IPS DF 6.9 (cell line): ENCODE measurements at regions not wholly inside any gene's neighbourhood (a gene's known extent, or its start where the extent isn't known, plus 50 kb on each side); places are given as distances from the start of the nearest gene placed in this dataset.

Experiments used
- DNase-seq: peaks from one replicate; pipeline ENCODE4 v3.0.0-alpha.2; 2013; ENCODE audit warnings: low read depth, low spot score
- H3K27ac ChIP-seq: one replicate; pipeline ENCODE4 v1.5.1; 2013; ENCODE audit warnings: low read length, control low read depth
- H3K27me3 ChIP-seq: 2 replicates; pipeline ENCODE4 v1.6.1; 2013; ENCODE audit warnings: mild to moderate bottlenecking, low read length; ENCODE audit not compliant: control insufficient read depth, insufficient read depth
- H3K36me3 ChIP-seq: 2 replicates; pipeline ENCODE4 v1.6.1; 2013; ENCODE audit warnings: low read length; ENCODE audit not compliant: control insufficient read depth, insufficient read depth
- H3K4me1 ChIP-seq: 2 replicates; pipeline ENCODE4 v1.6.1; 2013; ENCODE audit warnings: low read length; ENCODE audit not compliant: control insufficient read depth, insufficient read depth
- H3K4me3 ChIP-seq: 2 replicates; pipeline ENCODE4 v1.5.1; 2013; ENCODE audit warnings: mild to moderate bottlenecking, low read length
- H3K9me3 ChIP-seq: 2 replicates; pipeline ENCODE4 v1.6.1; 2013; ENCODE audit warnings: low read length, inconsistent platforms; ENCODE audit not compliant: control insufficient read depth, insufficient read depth
- WGBS: extraction: QIAGEN DNeasy Blood & Tissue Kit; methylation state at CpG from one replicate; pipeline ENCODE4 v1.1.7; 2013; ENCODE audit warnings: mixed read lengths, missing lambda C conversion rate; ENCODE audit not compliant: insufficient read length, insufficient coverage; 5-methylcytosine and 5-hydroxymethylcytosine counted together

- no peaks in the 10 kb centered on the region for H3K4me1 ChIP-seq
- no peak overlapping the region for H3K4me3 ChIP-seq
- no peaks in the 10 kb centered on the region for H3K9me3 ChIP-seq
- no peak overlapping the region for H3K27ac ChIP-seq
- no CpG with 5 or more reads among the region's 3 CpGs for WGBS
- no peak for DNase-seq
- H3K36me3 ChIP-seq = no peaks in the 10 kb centered on the region
- H3K27me3 ChIP-seq = no peaks in the 10 kb centered on the region
Observed at GRCh38 chr13:44133626-44134025, 240.0 kb upstream of the SERP2 start.

GRCh38 chr13:44135566-44135965 lies 238.1 kb upstream of the SERP2 start:
- WGBS = no CpG with 5 or more reads among the region's 1 CpG
- Histone ChIP-seq H3K36me3 (no peaks in the 10 kb centered on the region), H3K27ac (no peak overlapping the region), H3K27me3 (no peaks in the 10 kb centered on the region), H3K4me3 (no peak overlapping the region), H3K9me3 (no peaks in the 10 kb centered on the region), H3K4me1 (peaks cover 2% of the 10 kb centered on the region)
- DNase-seq = no peak

GRCh38 chr13:44136696-44137268 lies 236.8 kb upstream of the SERP2 start:
- no CpG with 5 or more reads among the region's 5 CpGs for WGBS
- H3K4me1 ChIP-seq = peaks cover 2% of the 10 kb centered on the region

GRCh38 chr13:44137466-44137865 lies 236.2 kb upstream of the SERP2 start:
- Histone ChIP-seq H3K4me1 (peaks cover 2% of the 10 kb centered on the region), H3K36me3 (no peaks in the 10 kb centered on the region), H3K27ac (no peak overlapping the region), H3K27me3 (no peaks in the 10 kb centered on the region), H3K9me3 (no peaks in the 10 kb centered on the region), H3K4me3 (no peak overlapping the region)
- WGBS = no CpG with 5 or more reads among the region's 1 CpG
- DNase-seq = no peak

More at GRCh38 chr13:44136696-44137268, 236.8 kb upstream of the SERP2 start:
- Histone ChIP-seq H3K9me3 (no peaks in the 10 kb centered on the region), H3K27ac (no peak overlapping the region), H3K4me3 (no peak overlapping the region), H3K27me3 (no peaks in the 10 kb centered on the region), H3K36me3 (no peaks in the 10 kb centered on the region)
- DNase-seq = no peak

GRCh38 chr13:44140146-44140545 lies 233.5 kb upstream of the SERP2 start:
- DNase-seq = no peak
- no peaks in the 10 kb centered on the region for H3K36me3 ChIP-seq
- no CpG with 5 or more reads among the region's 7 CpGs for WGBS
- no peaks in the 10 kb centered on the region; the same call in 1 of the 2 replicates for H3K27me3 ChIP-seq
- no peak overlapping the region for H3K4me3 ChIP-seq
- no peaks in the 10 kb centered on the region for H3K9me3 ChIP-seq
- no peak overlapping the region for H3K27ac ChIP-seq
- H3K4me1 ChIP-seq = peaks cover 2% of the 10 kb centered on the region

- WGBS = no CpG with 5 or more reads among the region's 13 CpGs
- H3K9me3 ChIP-seq = no peaks in the 10 kb centered on the region
- H3K4me1 ChIP-seq = peaks cover 2% of the 10 kb centered on the region
- peak overlapping the region; percentile 39; the same call in 1 of the 2 replicates for H3K4me3 ChIP-seq
- H3K27me3 ChIP-seq = no peaks in the 10 kb centered on the region; the same call in 1 of the 2 replicates
- no peaks in the 10 kb centered on the region for H3K36me3 ChIP-seq
- no peak for DNase-seq
- H3K27ac ChIP-seq = no peak overlapping the region
Observed at GRCh38 chr13:44140888-44141724, 232.5 kb upstream of the SERP2 start.

- H3K4me1 ChIP-seq = peaks cover 2% of the 10 kb centered on the region
- DNase-seq = peak; percentile 54
- H3K27me3 ChIP-seq = no peaks in the 10 kb centered on the region; the same call in 1 of the 2 replicates
- H3K4me3 ChIP-seq = peak overlapping the region; percentile 81; the same call in 1 of the 2 replicates
- H3K36me3 ChIP-seq = no peaks in the 10 kb centered on the region
- no peak overlapping the region for H3K27ac ChIP-seq
- no CpG with 5 or more reads among the region's 84 CpGs for WGBS
- H3K9me3 ChIP-seq = no peaks in the 10 kb centered on the region
Observed at GRCh38 chr13:44141725-44142539, 231.7 kb upstream of the SERP2 start.

- no peak overlapping the region for H3K27ac ChIP-seq
- DNase-seq = no peak
- H3K4me3 ChIP-seq = peak overlapping the region; percentile 81; the same call in 1 of the 2 replicates
- peaks cover 2% of the 10 kb centered on the region for H3K4me1 ChIP-seq
- no peaks in the 10 kb centered on the region for H3K36me3 ChIP-seq
- WGBS = no CpG with 5 or more reads among the region's 7 CpGs
- H3K27me3 ChIP-seq = no peaks in the 10 kb centered on the region; the same call in 1 of the 2 replicates
- H3K9me3 ChIP-seq = no peaks in the 10 kb centered on the region
Observed at GRCh38 chr13:44142540-44142867, 231.1 kb upstream of the SERP2 start.

GRCh38 chr13:44142941-44143665 lies 230.5 kb upstream of the SERP2 start:
- no peak for DNase-seq

GRCh38 chr13:44146138-44146537 lies 227.5 kb upstream of the SERP2 start:
- Histone ChIP-seq H3K4me1 (no peaks in the 10 kb centered on the region), H3K4me3 (no peak overlapping the region), H3K27me3 (no peaks in the 10 kb centered on the region; the same call in 1 of the 2 replicates), H3K27ac (no peak overlapping the region), H3K36me3 (no peaks in the 10 kb centered on the region), H3K9me3 (no peaks in the 10 kb centered on the region)
- no peak for DNase-seq
- no CpG with 5 or more reads among the region's 1 CpG for WGBS

More at GRCh38 chr13:44142941-44143665, 230.5 kb upstream of the SERP2 start:
- Histone ChIP-seq H3K27ac (no peak overlapping the region), H3K9me3 (no peaks in the 10 kb centered on the region), H3K4me1 (peaks cover 2% of the 10 kb centered on the region), H3K36me3 (no peaks in the 10 kb centered on the region), H3K27me3 (no peaks in the 10 kb centered on the region; the same call in 1 of the 2 replicates), H3K4me3 (no peak overlapping the region)
- no CpG with 5 or more reads among the region's 4 CpGs for WGBS
